GM12872 (cell line): ENCODE measurements at regions not wholly inside any gene's neighbourhood (a gene's known extent, or its start where the extent isn't known, plus 50 kb on each side); places are given as distances from the start of the nearest gene placed in this dataset.

Experiments used
- TF ChIP-seq, protein P1 (sequence below): IDR thresholded peaks from 3 replicates; pipeline ENCODE4 v1.5.1; 2011; ENCODE audit warnings: low read depth, mild to moderate bottlenecking, low read length, moderate library complexity; ENCODE audit not compliant: insufficient read depth

DNA sequence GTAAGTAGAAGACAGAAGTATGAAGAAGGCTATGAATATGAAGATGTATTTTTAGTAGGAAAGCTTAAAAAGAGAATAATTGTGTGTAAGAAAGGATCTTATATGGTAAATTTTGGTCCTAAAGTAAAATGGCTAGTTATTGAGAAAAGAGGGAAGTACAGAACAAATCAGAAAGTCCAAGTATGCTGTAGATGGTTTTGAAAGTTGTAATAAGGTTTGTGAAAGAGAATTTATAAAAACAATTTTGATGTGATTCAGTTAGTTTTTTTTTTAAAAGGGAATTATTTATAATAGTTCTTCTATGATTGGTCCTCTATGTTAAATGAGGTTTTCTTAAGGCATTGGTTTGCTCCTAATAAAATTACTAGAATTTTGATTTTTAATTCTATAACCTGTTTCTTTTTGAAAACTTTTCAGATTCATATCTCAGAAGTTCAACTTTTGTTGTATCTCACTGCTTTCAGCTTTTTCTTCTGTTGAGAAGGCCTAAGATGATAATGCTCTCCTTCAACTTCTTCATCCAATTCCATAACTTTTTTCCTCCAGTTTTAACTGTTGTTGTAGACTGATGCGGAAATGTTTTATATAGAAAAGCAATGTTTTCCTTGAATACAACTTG lies 322.7 kb downstream of the NOL4 start:
- TF ChIP-seq, protein P1, sequence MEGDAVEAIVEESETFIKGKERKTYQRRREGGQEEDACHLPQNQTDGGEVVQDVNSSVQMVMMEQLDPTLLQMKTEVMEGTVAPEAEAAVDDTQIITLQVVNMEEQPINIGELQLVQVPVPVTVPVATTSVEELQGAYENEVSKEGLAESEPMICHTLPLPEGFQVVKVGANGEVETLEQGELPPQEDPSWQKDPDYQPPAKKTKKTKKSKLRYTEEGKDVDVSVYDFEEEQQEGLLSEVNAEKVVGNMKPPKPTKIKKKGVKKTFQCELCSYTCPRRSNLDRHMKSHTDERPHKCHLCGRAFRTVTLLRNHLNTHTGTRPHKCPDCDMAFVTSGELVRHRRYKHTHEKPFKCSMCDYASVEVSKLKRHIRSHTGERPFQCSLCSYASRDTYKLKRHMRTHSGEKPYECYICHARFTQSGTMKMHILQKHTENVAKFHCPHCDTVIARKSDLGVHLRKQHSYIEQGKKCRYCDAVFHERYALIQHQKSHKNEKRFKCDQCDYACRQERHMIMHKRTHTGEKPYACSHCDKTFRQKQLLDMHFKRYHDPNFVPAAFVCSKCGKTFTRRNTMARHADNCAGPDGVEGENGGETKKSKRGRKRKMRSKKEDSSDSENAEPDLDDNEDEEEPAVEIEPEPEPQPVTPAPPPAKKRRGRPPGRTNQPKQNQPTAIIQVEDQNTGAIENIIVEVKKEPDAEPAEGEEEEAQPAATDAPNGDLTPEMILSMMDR, result no peak

DNA sequence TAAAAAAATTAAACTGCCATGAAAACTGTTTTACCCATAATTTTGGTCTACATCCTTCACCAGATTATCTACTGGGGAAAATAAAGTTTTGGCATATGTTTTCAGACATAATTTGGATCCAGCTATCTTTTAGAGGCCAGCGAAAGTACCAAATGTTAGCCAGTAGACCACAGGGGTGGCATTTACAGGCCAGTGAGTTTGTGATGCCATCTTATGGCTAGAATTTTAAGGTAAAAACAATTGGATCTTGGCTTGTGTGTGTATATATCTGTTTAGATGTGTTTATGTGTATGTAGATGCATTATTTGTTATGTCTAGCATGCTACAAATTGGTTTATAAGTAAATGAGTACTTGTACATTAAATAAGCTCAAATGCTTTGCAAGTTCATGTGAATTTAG lies 322.6 kb downstream of the ASXL3 start:
- TF ChIP-seq, protein P1, result no peak

DNA sequence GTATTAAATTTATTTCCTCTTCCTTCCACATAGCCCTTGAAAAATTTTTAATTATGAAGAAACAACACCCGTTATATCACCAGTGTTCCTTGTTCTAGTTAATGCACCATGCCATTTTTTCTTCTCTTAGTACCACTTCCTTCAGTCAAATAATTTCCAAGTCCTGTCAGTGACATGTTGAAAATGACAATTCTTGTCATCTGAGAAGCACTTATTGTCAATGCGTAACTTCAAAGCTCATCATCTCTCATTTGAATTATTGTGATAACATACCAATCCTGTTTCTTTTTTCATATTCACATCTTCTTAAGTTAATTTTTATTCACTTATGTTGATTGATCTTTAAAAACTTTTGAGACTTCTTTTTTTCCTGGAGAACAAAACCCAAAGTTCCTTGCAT lies 320.4 kb downstream of the ASXL3 start:
- TF ChIP-seq, protein P1, result no peak

DNA sequence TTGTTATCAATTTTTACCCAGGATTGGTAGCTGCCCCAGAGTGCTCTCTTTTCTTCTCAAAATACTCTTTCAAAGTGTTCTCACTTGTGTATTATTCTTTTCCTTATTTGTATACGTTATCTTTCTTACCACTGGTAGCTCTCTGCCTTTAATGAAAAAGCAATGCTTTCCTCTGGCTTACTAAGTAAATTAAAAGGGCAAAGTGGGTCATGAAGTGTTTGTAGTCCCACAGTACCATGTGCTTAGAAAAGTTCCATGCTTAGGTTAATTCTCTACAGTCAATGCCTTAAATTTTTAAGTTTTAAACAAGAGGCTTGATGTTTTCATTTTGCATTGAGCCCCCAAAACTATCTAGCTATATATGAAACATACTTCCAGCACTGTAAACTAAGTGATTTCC lies 300.2 kb downstream of the ASXL3 start:
- TF ChIP-seq, protein P1, result no peak

DNA sequence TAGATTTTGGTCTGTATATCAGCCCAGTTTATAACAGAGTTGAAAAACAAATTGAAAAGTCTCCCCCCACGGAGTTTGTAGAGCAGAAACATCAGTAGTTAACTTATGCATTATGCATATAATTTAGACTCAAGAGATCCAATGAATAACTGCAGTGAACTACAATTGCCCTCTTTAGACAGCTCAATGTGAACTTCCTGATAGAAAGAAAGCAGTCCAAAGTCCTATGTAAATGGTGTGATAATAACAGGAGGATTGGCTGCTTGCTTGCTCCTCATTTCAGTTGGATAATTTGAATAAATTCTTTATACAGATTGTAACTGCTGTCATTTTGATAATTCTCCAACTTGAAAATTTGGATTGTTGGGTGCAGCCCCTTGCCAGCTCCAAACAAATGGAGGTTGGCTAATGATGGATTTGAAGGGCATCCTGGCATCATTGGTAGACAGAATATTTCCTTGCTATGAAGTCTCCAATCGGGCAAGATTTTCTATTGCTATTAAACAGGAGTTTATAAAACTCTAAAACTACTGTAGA lies 297.1 kb downstream of the ASXL3 start:
- TF ChIP-seq, protein P1, result no peak

DNA sequence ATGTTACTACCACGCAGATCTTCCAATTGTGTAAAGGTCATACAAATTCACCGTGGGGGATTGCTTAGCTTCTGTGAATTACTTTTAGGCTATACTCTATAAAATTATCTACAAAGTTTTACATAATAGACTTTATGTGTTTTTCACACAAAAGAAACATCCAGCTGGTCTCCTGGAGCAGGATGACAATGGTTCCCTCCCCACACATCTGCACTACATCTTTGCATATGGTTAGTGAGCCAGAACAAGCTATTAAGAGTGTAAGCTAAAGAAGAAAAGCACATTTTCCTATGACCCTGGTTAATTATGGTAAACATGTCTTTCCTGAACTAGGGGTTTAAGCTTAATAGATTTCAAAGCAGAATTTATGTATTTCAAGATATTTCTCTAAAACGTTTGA lies 295.1 kb downstream of the ASXL3 start:
- TF ChIP-seq, protein P1, result no peak

DNA sequence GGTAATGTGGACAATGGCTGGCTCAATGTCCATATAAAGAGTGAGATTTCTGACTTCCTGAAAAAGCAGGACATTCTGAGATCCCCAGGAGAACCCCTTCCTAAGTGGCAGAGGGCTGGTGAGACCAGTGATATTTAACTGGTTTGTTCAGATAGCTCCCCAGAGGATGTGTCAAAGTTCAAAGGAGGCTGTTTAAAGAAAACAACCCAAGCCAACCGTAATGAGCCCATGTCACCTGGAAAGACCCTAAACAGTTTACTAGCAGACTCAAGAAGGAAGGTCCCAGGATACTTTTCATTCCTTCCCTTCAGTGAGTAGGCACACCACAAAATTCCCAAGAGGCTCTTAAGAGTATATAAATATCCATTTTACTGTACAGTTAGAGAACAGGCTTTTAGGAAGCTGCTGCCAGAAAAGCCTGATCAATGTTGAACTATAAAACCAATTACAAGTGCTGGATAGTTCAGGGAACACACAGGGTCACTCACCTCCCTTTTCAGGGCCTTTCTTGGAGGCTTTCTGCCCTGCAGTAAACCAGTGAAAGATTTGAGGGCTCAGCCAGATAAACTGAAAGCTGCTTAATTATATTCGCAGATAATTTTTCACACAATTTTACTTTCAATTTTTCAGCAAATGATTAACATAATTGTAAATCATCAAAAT lies 293.5 kb downstream of the ASXL3 start:
- TF ChIP-seq, protein P1, result no peak
